SU-DHL-6 (cell line): ENCODE measurements at regions not wholly inside any gene's neighbourhood (a gene's known extent, or its start where the extent isn't known, plus 50 kb on each side); places are given as distances from the start of the nearest gene placed in this dataset.

ENCODE experiments used
- H2AFZ ChIP-seq: fragments of 200-600 bp; sonication (generic); 2 replicates; pipeline ENCODE4 v1.6.1; 2014; ENCODE audit warnings: low read depth, mild to moderate bottlenecking, moderate library complexity, mixed read lengths, antibody characterized with exemption, low read length; ENCODE audit not compliant: severe bottlenecking
- H3F3A ChIP-seq: fragments of 200-600 bp; shearing (Covaris generic); 2 replicates; pipeline ENCODE4 v1.6.0; 2016; ENCODE audit warnings: antibody characterized with exemption, mild to moderate bottlenecking; ENCODE audit not compliant: insufficient read depth
- H3K27ac ChIP-seq: fragments of 200-600 bp; sonication (generic); 2 replicates; pipeline ENCODE4 v1.5.1; 2016; ENCODE audit warnings: low read depth, mild to moderate bottlenecking, low read length, moderate library complexity, mixed read lengths
- H3K27me3 ChIP-seq: fragments of 200-600 bp; sonication (generic), shearing (Covaris generic); 2 replicates; pipeline ENCODE4 v1.6.0; 2014; ENCODE audit warnings: mild to moderate bottlenecking, low read length
- H3K36me3 ChIP-seq: fragments of 200-600 bp; sonication (generic); 2 replicates; pipeline ENCODE4 v1.6.1; 2014; ENCODE audit warnings: mild to moderate bottlenecking, low read length, mixed read lengths
- H3K4me2 ChIP-seq: fragments of 300-600, 200-600 bp; shearing (Covaris generic), sonication (generic); 2 replicates; pipeline ENCODE4 v1.6.0; 2014; ENCODE audit warnings: low read length, low read depth, mild to moderate bottlenecking; ENCODE audit not compliant: poor library complexity, severe bottlenecking
- H3K4me3 ChIP-seq: fragments of 200-600 bp; sonication (generic); 2 replicates; pipeline ENCODE4 v1.5.1; 2014; ENCODE audit warnings: antibody characterized with exemption, low read length, mild to moderate bottlenecking, mixed read lengths; ENCODE audit not compliant: insufficient read depth, poor library complexity, severe bottlenecking
- H3K79me2 ChIP-seq: fragments of 200-600 bp; sonication (generic); 2 replicates; pipeline ENCODE4 v1.6.1; 2014; ENCODE audit warnings: mild to moderate bottlenecking, low read length, moderate library complexity; ENCODE audit not compliant: insufficient read depth
- H3K9ac ChIP-seq: fragments of 200-600 bp; sonication (generic); 2 replicates; pipeline ENCODE4 v1.7.0; 2014; ENCODE audit warnings: mild to moderate bottlenecking, low read length
- H3K9me2 ChIP-seq: fragments of 200-600 bp; sonication (generic); replicated peaks from 2 replicates; pipeline ENCODE4 v1.6.1; 2014; ENCODE audit warnings: low read length; ENCODE audit not compliant: insufficient read depth
- H3K9me3 ChIP-seq: fragments of 200-600 bp; sonication (generic); 2 replicates; pipeline ENCODE4 v1.6.1; 2014; ENCODE audit warnings: low read length, mixed read lengths; ENCODE audit not compliant: insufficient read depth
- H4K20me1 ChIP-seq: fragments of 200-600 bp; sonication (generic); 2 replicates; pipeline ENCODE4 v1.6.1; 2014; ENCODE audit warnings: low read depth, mild to moderate bottlenecking, antibody characterized with exemption, low read length, moderate library complexity, mixed read lengths
- CTCF ChIP-seq: fragments of 200-600 bp; sonication (generic); IDR thresholded peaks from one replicate; pipeline ENCODE4 v1.5.1; 2017; ENCODE audit warnings: antibody characterized with exemption, mild to moderate bottlenecking, low read length, moderate library complexity; ENCODE audit not compliant: insufficient read depth, poor library complexity, severe bottlenecking
- EZH2phosphoT487 ChIP-seq: fragments of 200-600 bp; sonication (generic), shearing (Covaris generic); conservative IDR thresholded peaks from 2 replicates; pipeline ENCODE4 v1.6.1; 2018; ENCODE audit warnings: mild to moderate bottlenecking, antibody characterized with exemption, low read length, moderate library complexity, mixed read lengths

- Histone ChIP-seq H3K9me3 (no peaks in the 10 kb centered on the region), H3K4me3 (no peak overlapping the region), H3K9ac (no peak overlapping the region), H2AFZ (no peak overlapping the region), H3K27ac (no peak overlapping the region), H3K9me2 (no peaks in the 10 kb centered on the region), H3K79me2 (no peaks in the 10 kb centered on the region), H3K4me2 (no peak overlapping the region), H4K20me1 (no peaks in the 10 kb centered on the region), H3K36me3 (no peaks in the 10 kb centered on the region), H3F3A (no peaks in the 10 kb centered on the region), H3K27me3 (no peaks in the 10 kb centered on the region)
- no peak for TF ChIP-seq CTCF
Observed at GRCh38 chr12:59067083-59067482, 146.8 kb upstream of the LRIG3 start.

DNA sequence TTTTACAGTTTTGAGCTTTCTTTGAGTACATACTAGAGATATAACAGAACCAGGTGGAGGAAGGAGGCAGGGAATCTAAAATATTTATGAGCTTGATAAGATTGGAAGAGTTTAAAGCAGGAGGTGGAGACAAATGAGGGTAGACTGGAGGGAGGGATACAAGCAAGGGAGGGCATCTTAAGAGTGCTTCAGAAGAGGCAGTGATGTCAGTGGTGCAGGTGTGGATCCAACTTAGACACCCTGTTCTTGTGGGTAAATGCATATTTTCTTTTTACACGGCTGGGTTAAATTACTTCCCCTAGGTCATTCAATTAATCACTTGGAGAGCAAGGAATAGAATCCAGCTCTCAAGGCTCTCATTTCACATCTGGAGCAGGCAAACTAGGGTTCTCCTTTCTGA, 146.1 kb upstream of the LRIG3 start:
- no peaks in the 10 kb centered on the region for H3K36me3 ChIP-seq
- no peak overlapping the region for H2AFZ ChIP-seq
- no peaks in the 10 kb centered on the region for H3K79me2 ChIP-seq
- H3K9me2 ChIP-seq, result no peaks in the 10 kb centered on the region
- no peak overlapping the region for H3K4me2 ChIP-seq
- no peaks in the 10 kb centered on the region for H3K9me3 ChIP-seq
- H3K4me3 ChIP-seq, result no peak overlapping the region
- H3K9ac ChIP-seq, result no peak overlapping the region
- H4K20me1 ChIP-seq, result no peaks in the 10 kb centered on the region
- H3K27ac ChIP-seq, result no peak overlapping the region
- H3F3A ChIP-seq, result no peaks in the 10 kb centered on the region
- TF ChIP-seq EZH2phosphoT487, result no peak
- TF ChIP-seq CTCF, result no peak
- no peaks in the 10 kb centered on the region for H3K27me3 ChIP-seq

DNA sequence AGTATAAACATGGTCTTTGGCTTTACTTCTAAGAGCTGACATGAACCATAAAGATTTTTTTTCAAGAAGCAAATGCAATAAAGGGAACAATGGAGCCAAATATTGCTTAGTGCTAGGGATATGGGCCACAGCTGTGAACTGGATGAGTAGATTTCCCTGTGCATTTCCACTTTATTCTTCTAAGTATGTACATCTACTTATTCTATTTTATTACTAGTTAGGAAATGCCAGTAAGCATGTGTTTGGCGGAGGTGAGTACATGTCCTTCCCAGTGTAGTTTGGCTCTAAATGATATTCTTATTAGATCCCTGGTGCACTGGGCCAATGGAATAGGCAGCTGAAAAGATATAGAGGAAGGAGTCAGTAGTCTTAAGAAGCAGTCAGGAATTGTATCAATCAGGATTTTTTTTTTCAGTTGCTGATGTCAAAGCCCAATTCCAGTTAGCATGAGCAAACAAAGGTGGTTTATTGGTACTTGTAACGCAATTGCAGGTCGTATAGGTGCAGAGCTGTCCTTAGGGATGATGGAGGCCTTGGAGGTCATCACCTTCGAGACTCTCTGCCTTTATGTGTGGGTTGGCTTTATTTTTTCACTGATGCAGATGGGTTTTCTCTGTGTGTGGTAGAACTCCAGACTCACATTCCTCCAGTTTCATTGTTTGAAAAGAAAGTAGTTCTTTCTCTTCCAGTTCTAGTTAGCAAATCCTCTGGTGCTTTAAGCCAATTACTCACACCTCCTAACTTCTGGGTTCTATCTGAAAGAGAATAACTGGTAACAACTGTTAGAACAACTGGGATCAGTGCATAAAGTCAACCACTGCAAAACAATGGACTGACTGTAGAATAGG, 139.0 kb upstream of the LRIG3 start:
- no peaks in the 10 kb centered on the region for H3K9me3 ChIP-seq
- H3K27me3 ChIP-seq, result no peaks in the 10 kb centered on the region
- no peaks in the 10 kb centered on the region for H3K9me2 ChIP-seq
- TF ChIP-seq EZH2phosphoT487 (no peak), CTCF (no peak)
- H3K36me3 ChIP-seq, result no peaks in the 10 kb centered on the region
- no peaks in the 10 kb centered on the region for H3F3A ChIP-seq
- no peak overlapping the region for H3K4me2 ChIP-seq
- H3K79me2 ChIP-seq, result no peaks in the 10 kb centered on the region
- H4K20me1 ChIP-seq, result no peaks in the 10 kb centered on the region
- no peak overlapping the region for H3K27ac ChIP-seq
- H3K9ac ChIP-seq, result no peak overlapping the region
- no peak overlapping the region for H2AFZ ChIP-seq
- H3K4me3 ChIP-seq, result no peak overlapping the region
